GM21529 (cell line): ENCODE measurements at regions not wholly inside any gene's neighbourhood (a gene's known extent, or its start where the extent isn't known, plus 50 kb on each side); places are given as distances from the start of the nearest gene placed in this dataset.
"Not testable (repeated sequence)": the region's sequence is repeated elsewhere in the genome, so short reads cannot be mapped to it uniquely, and the experiment has no call there.

Experiments
- ATAC-seq: cut with Tn5 transposase; IDR thresholded peaks from one replicate; pipeline ENCODE4 v1.9.1; 2021; ENCODE audit not compliant: unreplicated experiment

GRCh38 chr5:118405650-118406061, 582.7 kb downstream of the DTWD2 start:
- ATAC-seq: no peak

GRCh38 chr5:118397236-118397635, 591.1 kb downstream of the DTWD2 start:
- ATAC-seq: no peak

GRCh38 chr5:118392491-118392890, 595.9 kb downstream of the DTWD2 start:
- no peak for ATAC-seq

- ATAC-seq: not testable (repeated sequence)
Observed at GRCh38 chr5:118382931-118383330, 605.4 kb downstream of the DTWD2 start.

GRCh38 chr5:118379470-118379869, 608.9 kb downstream of the DTWD2 start:
- ATAC-seq: no peak

- ATAC-seq: no peak
Observed at GRCh38 chr5:118378959-118379358, 609.4 kb downstream of the DTWD2 start.

GRCh38 chr5:118377420-118377819, 610.9 kb downstream of the DTWD2 start:
- no peak for ATAC-seq

- ATAC-seq: no peak
Observed at GRCh38 chr5:118371973-118372831, 616.1 kb downstream of the DTWD2 start.

- ATAC-seq: no peak
Observed at GRCh38 chr5:118366429-118366828, 621.9 kb downstream of the DTWD2 start.

- no peak for ATAC-seq
Observed at GRCh38 chr5:118365718-118366117, 622.6 kb downstream of the DTWD2 start.

GRCh38 chr5:118354797-118355196, 633.5 kb downstream of the DTWD2 start:
- no peak for ATAC-seq

- no peak for ATAC-seq
Observed at GRCh38 chr5:118353970-118354369, 634.4 kb downstream of the DTWD2 start.

- ATAC-seq: no peak
Observed at GRCh38 chr5:118336468-118336867, 651.9 kb downstream of the DTWD2 start.

GRCh38 chr5:118327389-118327788, 661.0 kb downstream of the DTWD2 start:
- no peak for ATAC-seq

- ATAC-seq: no peak
Observed at GRCh38 chr5:118326481-118327045, 661.8 kb downstream of the DTWD2 start.

- ATAC-seq: no peak
Observed at GRCh38 chr5:118325931-118326330, 662.4 kb downstream of the DTWD2 start.

- ATAC-seq: not testable (repeated sequence)
Observed at GRCh38 chr5:118323723-118324122, 664.6 kb downstream of the DTWD2 start.

- no peak for ATAC-seq
Observed at GRCh38 chr5:118321081-118321480, 667.3 kb downstream of the DTWD2 start.

- ATAC-seq: no peak
Observed at GRCh38 chr5:118320121-118320520, 668.2 kb downstream of the DTWD2 start.

- ATAC-seq: no peak
Observed at GRCh38 chr5:118314931-118315330, 673.4 kb downstream of the DTWD2 start.

- no peak for ATAC-seq
Observed at GRCh38 chr5:118311103-118311819, 677.1 kb downstream of the DTWD2 start.

- no peak for ATAC-seq
Observed at GRCh38 chr5:118310401-118310800, 677.9 kb downstream of the DTWD2 start.
